MCF 10A (cell line): ENCODE measurements at regions not wholly inside any gene's neighbourhood (a gene's known extent, or its start where the extent isn't known, plus 50 kb on each side); places are given as distances from the start of the nearest gene placed in this dataset.
"Not testable (repeated sequence)": the region's sequence is repeated elsewhere in the genome, so short reads cannot be mapped to it uniquely, and the experiment has no call there.

ENCODE experiments used
- BruUV-seq: library from RNA; stranded (reverse); fragments of 400-500 nt; replicated peaks from 2 replicates; lab custom pipeline; 2021; lab: Mats Ljungman, UMichigan
- CTCF ChIA-PET: fragments of 300-600 bp; sonication (Branson Sonifier 250); formaldehyde crosslinking; extraction: SDS; loops from one replicate; lab custom pipeline; 2021; ENCODE audit warnings: antibody characterized with exemption, inconsistent platforms; lab: Yijun Ruan, JAX
- POLR2A ChIA-PET: fragments of 300-600, 350-650 bp; sonication (Branson Sonifier 250); formaldehyde crosslinking; extraction: SDS; loops from one replicate; lab custom pipeline; 2020; ENCODE audit warnings: antibody characterized with exemption, inconsistent platforms; lab: Yijun Ruan, JAX
- DNase-seq: peaks from one replicate; pipeline ENCODE4 v3.0.0-alpha.2; 2018; ENCODE audit not compliant: unreplicated experiment
- H3K27ac Mint-ChIP-seq: one replicate; pipeline ENCODE4 v1.8.0; 2022; ENCODE audit warnings: mild to moderate bottlenecking, low read depth, mixed read lengths; ENCODE audit not compliant: unreplicated experiment
- H3K27me3 Mint-ChIP-seq: one replicate; pipeline ENCODE4 v1.8.0; 2022; ENCODE audit warnings: mixed read lengths; ENCODE audit not compliant: insufficient read depth, unreplicated experiment
- H3K36me3 Mint-ChIP-seq: one replicate; pipeline ENCODE4 v1.8.0; 2022; ENCODE audit warnings: mild to moderate bottlenecking, moderate library complexity, mixed read lengths; ENCODE audit not compliant: insufficient read depth, unreplicated experiment
- H3K4me1 Mint-ChIP-seq: one replicate; pipeline ENCODE4 v1.8.0; 2022; ENCODE audit warnings: mixed read lengths; ENCODE audit not compliant: insufficient read depth, unreplicated experiment
- H3K4me3 Mint-ChIP-seq: one replicate; pipeline ENCODE4 v1.8.0; 2022; ENCODE audit warnings: mild to moderate bottlenecking, moderate library complexity, mixed read lengths; ENCODE audit not compliant: unreplicated experiment
- H3K9me3 Mint-ChIP-seq: one replicate; pipeline ENCODE4 v1.8.0; 2022; ENCODE audit warnings: mixed read lengths; ENCODE audit not compliant: unreplicated experiment
- CTCF ChIP-seq: fragments of 200-600 bp; IDR thresholded peaks from one replicate; pipeline ENCODE4 v1.8.0; 2022; ENCODE audit warnings: antibody characterized with exemption, mild to moderate bottlenecking; ENCODE audit not compliant: unreplicated experiment
- intact Hi-C: fragments of 100-400 bp; cut with micrococcal nuclease; formaldehyde crosslinking; loops from 2 replicates; pipeline ENCODE4 v1.14.1; 2022

- Mint-ChIP-seq H3K36me3 (no peaks in the 10 kb centered on the region), H3K27ac (peak overlapping the region; percentile 72), H3K4me1 (peaks cover 48% of the 10 kb centered on the region), H3K9me3 (no peaks in the 10 kb centered on the region), H3K4me3 (no peak overlapping the region), H3K27me3 (no peaks in the 10 kb centered on the region)
- ChIA-PET POLR2A (interaction anchor here (0.5 to 2.0 kb wide), 6 partner anchors 9 to 449 kb away, joined by 3 to 8 read pairs (median 3); no protein-coding TSS in a partner anchor), CTCF (no interaction called here)
- no peak for TF ChIP-seq CTCF
- peak; percentile 86 for DNase-seq
- intact Hi-C loops, result no loop called here
- BruUV-seq, result no TSS peak
Observed at GRCh38 chr15:81888748-81889484, 156.9 kb downstream of the MEX3B start.

DNA sequence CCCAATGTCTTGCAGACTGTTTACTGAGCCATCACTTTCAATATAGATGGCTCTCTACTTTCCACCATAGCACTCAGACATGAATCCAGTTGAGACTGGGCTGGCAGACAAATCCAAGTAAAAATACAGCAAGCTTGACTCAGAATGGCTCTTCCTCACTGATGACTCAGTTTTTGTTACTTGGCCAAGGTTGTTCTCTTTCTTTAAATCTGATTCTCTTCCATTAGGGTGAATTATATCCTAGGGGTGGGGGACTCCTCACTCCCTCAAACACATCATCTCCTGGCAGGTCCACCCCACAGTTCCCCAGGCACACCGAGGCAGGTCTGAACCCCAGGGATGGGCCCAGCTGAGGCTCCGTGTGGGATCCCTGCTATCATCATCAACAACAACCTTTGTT lies 157.9 kb downstream of the MEX3B start:
- DNase-seq, result peak; percentile 82

GRCh38 chr15:81887188-81887587 lies 158.6 kb downstream of the MEX3B start:
- peaks cover 41% of the 10 kb centered on the region for H3K4me1 Mint-ChIP-seq
- H3K36me3 Mint-ChIP-seq, CTCF ChIA-PET, BruUV-seq, H3K27me3 Mint-ChIP-seq, H3K4me3 Mint-ChIP-seq, intact Hi-C loops, H3K9me3 Mint-ChIP-seq, DNase-seq: not testable (repeated sequence)
- POLR2A ChIA-PET, result interaction anchor here (1.0 to 2.0 kb wide), 2 partner anchors 9 to 11 kb away, joined by 5 to 8 read pairs; no protein-coding TSS in a partner anchor
- peak overlapping the region; percentile 72 for H3K27ac Mint-ChIP-seq

More for the DNA sequence above, 157.9 kb downstream of the MEX3B start:
- intact Hi-C loops, result no loop called here
- CTCF ChIA-PET, result interaction anchor here (0.6 kb wide), 1 partner anchor 101 kb away, joined by 3 read pairs; no protein-coding TSS in a partner anchor
- Mint-ChIP-seq H3K4me3 (peak overlapping the region; percentile 7), H3K36me3 (no peaks in the 10 kb centered on the region), H3K4me1 (peaks cover 41% of the 10 kb centered on the region), H3K9me3 (no peaks in the 10 kb centered on the region), H3K27ac (peak overlapping the region; percentile 72), H3K27me3 (no peaks in the 10 kb centered on the region)
- no peak for TF ChIP-seq CTCF
- BruUV-seq, result no TSS peak
- POLR2A ChIA-PET, result interaction anchor here (0.5 to 2.0 kb wide), 7 partner anchors 8 to 448 kb away, joined by 3 to 8 read pairs (median 3); no protein-coding TSS in a partner anchor

GRCh38 chr15:81886591-81886990 lies 159.2 kb downstream of the MEX3B start:
- H3K9me3 Mint-ChIP-seq, result no peaks in the 10 kb centered on the region
- peak overlapping the region; percentile 57 for H3K27ac Mint-ChIP-seq
- intact Hi-C loops, result no loop called here
- no peaks in the 10 kb centered on the region for H3K36me3 Mint-ChIP-seq
- no TSS peak for BruUV-seq
- ChIA-PET CTCF (no interaction called here), POLR2A (no interaction called here)
- DNase-seq, result peak; percentile 71
- peaks cover 41% of the 10 kb centered on the region for H3K4me1 Mint-ChIP-seq
- H3K27me3 Mint-ChIP-seq, result no peaks in the 10 kb centered on the region
- no peak overlapping the region for H3K4me3 Mint-ChIP-seq
- no peak for TF ChIP-seq CTCF
